HL-60 (cell line): ENCODE measurements at regions not wholly inside any gene's neighbourhood (a gene's known extent, or its start where the extent isn't known, plus 50 kb on each side); places are given as distances from the start of the nearest gene placed in this dataset.

Experiments
- GABPA ChIP-seq: IDR thresholded peaks from 2 replicates; pipeline ENCODE4 v1.6.1; 2012; ENCODE audit warnings: low read depth
- POLR2AphosphoS5 ChIP-seq: IDR thresholded peaks from 2 replicates; pipeline ENCODE4 v1.6.1; 2012; ENCODE audit warnings: low read depth
- SPI1 ChIP-seq: IDR thresholded peaks from 2 replicates; pipeline ENCODE4 v1.6.1; 2012; ENCODE audit warnings: low read depth, mild to moderate bottlenecking, borderline replicate concordance
- TF ChIP-seq, protein P1 (sequence below): IDR thresholded peaks from 2 replicates; pipeline ENCODE4 v1.6.1; 2012; ENCODE audit warnings: low read depth; ENCODE audit not compliant: insufficient replicate concordance
- TF ChIP-seq, protein P2 (sequence below): IDR thresholded peaks from one replicate; pipeline ENCODE4 v1.5.1; 2011; ENCODE audit warnings: low read length, control low read depth, inconsistent platforms; ENCODE audit not compliant: insufficient read depth

GRCh38 chr13:73759434-73759833 lies 374.8 kb downstream of the KLF12 start:
- TF ChIP-seq, protein P1, sequence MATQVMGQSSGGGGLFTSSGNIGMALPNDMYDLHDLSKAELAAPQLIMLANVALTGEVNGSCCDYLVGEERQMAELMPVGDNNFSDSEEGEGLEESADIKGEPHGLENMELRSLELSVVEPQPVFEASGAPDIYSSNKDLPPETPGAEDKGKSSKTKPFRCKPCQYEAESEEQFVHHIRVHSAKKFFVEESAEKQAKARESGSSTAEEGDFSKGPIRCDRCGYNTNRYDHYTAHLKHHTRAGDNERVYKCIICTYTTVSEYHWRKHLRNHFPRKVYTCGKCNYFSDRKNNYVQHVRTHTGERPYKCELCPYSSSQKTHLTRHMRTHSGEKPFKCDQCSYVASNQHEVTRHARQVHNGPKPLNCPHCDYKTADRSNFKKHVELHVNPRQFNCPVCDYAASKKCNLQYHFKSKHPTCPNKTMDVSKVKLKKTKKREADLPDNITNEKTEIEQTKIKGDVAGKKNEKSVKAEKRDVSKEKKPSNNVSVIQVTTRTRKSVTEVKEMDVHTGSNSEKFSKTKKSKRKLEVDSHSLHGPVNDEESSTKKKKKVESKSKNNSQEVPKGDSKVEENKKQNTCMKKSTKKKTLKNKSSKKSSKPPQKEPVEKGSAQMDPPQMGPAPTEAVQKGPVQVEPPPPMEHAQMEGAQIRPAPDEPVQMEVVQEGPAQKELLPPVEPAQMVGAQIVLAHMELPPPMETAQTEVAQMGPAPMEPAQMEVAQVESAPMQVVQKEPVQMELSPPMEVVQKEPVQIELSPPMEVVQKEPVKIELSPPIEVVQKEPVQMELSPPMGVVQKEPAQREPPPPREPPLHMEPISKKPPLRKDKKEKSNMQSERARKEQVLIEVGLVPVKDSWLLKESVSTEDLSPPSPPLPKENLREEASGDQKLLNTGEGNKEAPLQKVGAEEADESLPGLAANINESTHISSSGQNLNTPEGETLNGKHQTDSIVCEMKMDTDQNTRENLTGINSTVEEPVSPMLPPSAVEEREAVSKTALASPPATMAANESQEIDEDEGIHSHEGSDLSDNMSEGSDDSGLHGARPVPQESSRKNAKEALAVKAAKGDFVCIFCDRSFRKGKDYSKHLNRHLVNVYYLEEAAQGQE: no peak
- TF ChIP-seq, protein P2, sequence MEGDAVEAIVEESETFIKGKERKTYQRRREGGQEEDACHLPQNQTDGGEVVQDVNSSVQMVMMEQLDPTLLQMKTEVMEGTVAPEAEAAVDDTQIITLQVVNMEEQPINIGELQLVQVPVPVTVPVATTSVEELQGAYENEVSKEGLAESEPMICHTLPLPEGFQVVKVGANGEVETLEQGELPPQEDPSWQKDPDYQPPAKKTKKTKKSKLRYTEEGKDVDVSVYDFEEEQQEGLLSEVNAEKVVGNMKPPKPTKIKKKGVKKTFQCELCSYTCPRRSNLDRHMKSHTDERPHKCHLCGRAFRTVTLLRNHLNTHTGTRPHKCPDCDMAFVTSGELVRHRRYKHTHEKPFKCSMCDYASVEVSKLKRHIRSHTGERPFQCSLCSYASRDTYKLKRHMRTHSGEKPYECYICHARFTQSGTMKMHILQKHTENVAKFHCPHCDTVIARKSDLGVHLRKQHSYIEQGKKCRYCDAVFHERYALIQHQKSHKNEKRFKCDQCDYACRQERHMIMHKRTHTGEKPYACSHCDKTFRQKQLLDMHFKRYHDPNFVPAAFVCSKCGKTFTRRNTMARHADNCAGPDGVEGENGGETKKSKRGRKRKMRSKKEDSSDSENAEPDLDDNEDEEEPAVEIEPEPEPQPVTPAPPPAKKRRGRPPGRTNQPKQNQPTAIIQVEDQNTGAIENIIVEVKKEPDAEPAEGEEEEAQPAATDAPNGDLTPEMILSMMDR: no peak
- TF ChIP-seq POLR2AphosphoS5 (no peak), SPI1 (no peak), GABPA (no peak)
